Testis (tissue), 2 donors: ENCODE measurements at regions not wholly inside any gene's neighbourhood (a gene's known extent, or its start where the extent isn't known, plus 50 kb on each side); places are given as distances from the start of the nearest gene placed in this dataset.
"Not testable (repeated sequence)": the region's sequence is repeated elsewhere in the genome, so short reads cannot be mapped to it uniquely, and the experiment has no call there.

Experiments
- DNase-seq: peaks from one replicate; pipeline ENCODE4 v3.0.0-alpha.2; 2019
- H3K27ac ChIP-seq, 2 donors: fragments of 200-600 bp; sonication (generic); one replicate each; pipeline ENCODE4 v1.5.1; 2019
- H3K27me3 ChIP-seq: fragments of 200-600 bp; sonication (generic); one replicate; pipeline ENCODE4 v1.5.1; 2019
- H3K36me3 ChIP-seq: fragments of 200-600 bp; sonication (generic); one replicate; pipeline ENCODE4 v1.5.1; 2017; ENCODE audit warnings: low read depth; ENCODE audit errors: missing control alignments
- H3K4me1 ChIP-seq: fragments of 200-600 bp; sonication (generic); one replicate; pipeline ENCODE4 v1.5.1; 2019
- H3K4me3 ChIP-seq, 2 donors: fragments of 200-600 bp; sonication (generic); one replicate each; pipeline ENCODE4 v1.5.1; 2017 to 2019
- H3K9me3 ChIP-seq: fragments of 200-600 bp; sonication (generic); one replicate; pipeline ENCODE4 v1.5.1; 2017
- CTCF ChIP-seq, 3 experiments: fragments of 450-650 bp in 2 of 3; fragments of 200-600 bp in 1 of 3; sonication (generic) in 1 of 3; IDR thresholded peaks; one replicate each; pipeline ENCODE4 v1.5.1; 2016 to 2019; ENCODE audit warnings: antibody characterized with exemption in 3 of 3, mild to moderate bottlenecking in 2 of 3, moderate library complexity in 1 of 3
- POLR2A ChIP-seq: fragments of 450-650 bp; IDR thresholded peaks from one replicate; pipeline ENCODE4 v1.6.1; 2017; ENCODE audit warnings: antibody characterized with exemption, mild to moderate bottlenecking, moderate library complexity
- WGBS, 2 donors: methylation state at CpG; one replicate each; pipeline ENCODE4 v1.1.5; 2018; 5-methylcytosine and 5-hydroxymethylcytosine counted together
- intact Hi-C: fragments of 100-400 bp; cut with DNase I; formaldehyde crosslinking; loops from one replicate; pipeline ENCODE4 v1.15.1; 2023; ENCODE audit warnings: low total_unique reads

- no peak overlapping the region for H3K27ac ChIP-seq
- peak; percentile 21 for DNase-seq
- H3K9me3 ChIP-seq = no peaks in the 10 kb centered on the region
- no peaks in the 10 kb centered on the region for H3K27me3 ChIP-seq
- no peak overlapping the region for H3K4me3 ChIP-seq
- intact Hi-C loops = no loop called here
- TF ChIP-seq POLR2A = no peak
- no peak for TF ChIP-seq CTCF (IDR thresholded peaks at IDR 0.05)
- H3K36me3 ChIP-seq = no peaks in the 10 kb centered on the region
- 27 to 38% methylated on average over 4 of the region's 4 CpGs for whole genome bisulfite sequencing, 2 donors
- H3K4me1 ChIP-seq = no peaks in the 10 kb centered on the region
These were observed 104.0 kb upstream of the PPM1J start for GRCh38 chr1:112818990-112819689.

- Histone ChIP-seq H3K27ac (no peak overlapping the region), H3K9me3 (no peaks in the 10 kb centered on the region), H3K27me3 (no peaks in the 10 kb centered on the region), H3K36me3 (no peaks in the 10 kb centered on the region), H3K4me3 (no peak overlapping the region), H3K4me1 (no peaks in the 10 kb centered on the region)
- TF ChIP-seq CTCF (IDR thresholded peaks at IDR 0.05) (no peak), POLR2A (no peak)
- intact Hi-C loops = no loop called here
- 81 to 87% methylated on average over 7 of the region's 7 CpGs for WGBS, 2 donors
- DNase-seq = no peak
These were observed 102.6 kb upstream of the PPM1J start for GRCh38 chr1:112817555-112818373.

- Histone ChIP-seq H3K36me3 (no peaks in the 10 kb centered on the region), H3K9me3 (no peaks in the 10 kb centered on the region), H3K27me3 (no peaks in the 10 kb centered on the region), H3K4me3 (no peak overlapping the region), H3K27ac (no peak overlapping the region), H3K4me1 (no peaks in the 10 kb centered on the region)
- no peak for DNase-seq
- whole genome bisulfite sequencing, 2 donors = 87 to 89% methylated on average over 5 of the region's 5 CpGs
- intact Hi-C loops = no loop called here
- TF ChIP-seq POLR2A = no peak
- TF ChIP-seq CTCF (IDR thresholded peaks at IDR 0.05) = no peak
These were observed 100.2 kb upstream of the PPM1J start for GRCh38 chr1:112815376-112815775.

GRCh38 chr1:112814645-112815044 lies 99.5 kb upstream of the PPM1J start:
- 86 to 93% methylated on average over 8 of the region's 8 CpGs for WGBS, 2 donors

GRCh38 chr1:112808861-112809684 lies 93.9 kb upstream of the PPM1J start:
- Histone ChIP-seq H3K36me3 (no peaks in the 10 kb centered on the region), H3K27ac (no peak overlapping the region), H3K27me3 (no peaks in the 10 kb centered on the region), H3K9me3 (no peaks in the 10 kb centered on the region), H3K4me1 (no peaks in the 10 kb centered on the region), H3K4me3 (no peak overlapping the region)
- intact Hi-C loops = no loop called here
- 32 to 49% methylated on average over 8 of the region's 8 CpGs for WGBS, 2 donors
- TF ChIP-seq POLR2A (no peak), CTCF (IDR thresholded peaks at IDR 0.05) (peak; percentile 46 to 73 (median 63))
- DNase-seq = peak; percentile 83

More at GRCh38 chr1:112814645-112815044, 99.5 kb upstream of the PPM1J start:
- H3K4me3 ChIP-seq, H3K9me3 ChIP-seq, H3K27ac ChIP-seq, DNase-seq, H3K36me3 ChIP-seq, intact Hi-C loops, H3K4me1 ChIP-seq, H3K27me3 ChIP-seq: not testable (repeated sequence)
